ENCODE measurements at regions not wholly inside any gene's neighbourhood (a gene's known extent, or its start where the extent isn't known, plus 50 kb on each side); places are given as distances from the start of the nearest gene placed in this dataset.

- H4K20me1 ChIP-seq (ENCODE audit: control insufficient read depth, insufficient read depth, low read length, poor library complexity, severe bottlenecking): no peaks in the 10 kb centered on the region
- H3K9me3 ChIP-seq (ENCODE audit: control extremely low read depth in 1 of 3, control insufficient read depth in 2 of 3, insufficient read depth in 1 of 3, low read length in 2 of 3): no peaks in the 10 kb centered on the region
- Mint-ChIP-seq H3K27ac (no peak overlapping the region), H3K9me3 (ENCODE audit: insufficient read depth) (no peaks in the 10 kb centered on the region), H3K4me1 (no peaks in the 10 kb centered on the region), H3K27me3 (peaks cover 5% of the 10 kb centered on the region), H3K4me3 (no peak overlapping the region)
- no peak overlapping the region for H3K4me3 ChIP-seq (ENCODE audit: control extremely low read depth in 1 of 5, extremely low read depth in 1 of 5, insufficient read depth in 1 of 5, low read depth in 2 of 5, low read length in 4 of 5)
- ChIA-PET CTCF (no interaction called here), POLR2A (no interaction called here)
- no peaks in the 10 kb centered on the region for H3K36me3 ChIP-seq (replicated peaks in 1 of 2; ENCODE audit: control extremely low read depth in 1 of 2, control insufficient read depth in 1 of 2, extremely low read depth in 1 of 2, insufficient read depth in 2 of 2, low read length in 1 of 2)
- no peaks in the 10 kb centered on the region for H3K79me2 ChIP-seq (ENCODE audit: control insufficient read depth, insufficient read depth, low read length)
- H3K4me1 ChIP-seq (ENCODE audit: control insufficient read depth in 2 of 2, insufficient read depth in 2 of 2, low read length in 2 of 2): no peaks in the 10 kb centered on the region
- no peak overlapping the region for H3K9ac ChIP-seq (ENCODE audit: low read length)
- TF ChIP-seq, protein P1, sequence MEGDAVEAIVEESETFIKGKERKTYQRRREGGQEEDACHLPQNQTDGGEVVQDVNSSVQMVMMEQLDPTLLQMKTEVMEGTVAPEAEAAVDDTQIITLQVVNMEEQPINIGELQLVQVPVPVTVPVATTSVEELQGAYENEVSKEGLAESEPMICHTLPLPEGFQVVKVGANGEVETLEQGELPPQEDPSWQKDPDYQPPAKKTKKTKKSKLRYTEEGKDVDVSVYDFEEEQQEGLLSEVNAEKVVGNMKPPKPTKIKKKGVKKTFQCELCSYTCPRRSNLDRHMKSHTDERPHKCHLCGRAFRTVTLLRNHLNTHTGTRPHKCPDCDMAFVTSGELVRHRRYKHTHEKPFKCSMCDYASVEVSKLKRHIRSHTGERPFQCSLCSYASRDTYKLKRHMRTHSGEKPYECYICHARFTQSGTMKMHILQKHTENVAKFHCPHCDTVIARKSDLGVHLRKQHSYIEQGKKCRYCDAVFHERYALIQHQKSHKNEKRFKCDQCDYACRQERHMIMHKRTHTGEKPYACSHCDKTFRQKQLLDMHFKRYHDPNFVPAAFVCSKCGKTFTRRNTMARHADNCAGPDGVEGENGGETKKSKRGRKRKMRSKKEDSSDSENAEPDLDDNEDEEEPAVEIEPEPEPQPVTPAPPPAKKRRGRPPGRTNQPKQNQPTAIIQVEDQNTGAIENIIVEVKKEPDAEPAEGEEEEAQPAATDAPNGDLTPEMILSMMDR (IDR thresholded peaks at IDR 0.05): no peak
- TF ChIP-seq EZH2 (IDR thresholded peaks at IDR 0.05; ENCODE audit: borderline replicate concordance, insufficient read depth, low read depth, low read length, poor library complexity, severe bottlenecking): no peak
- peaks cover 0 to 5% (median 0%) of the 10 kb centered on the region in 4 experiments for H3K27me3 ChIP-seq (replicated peaks in 1 of 4; ENCODE audit: control extremely low read depth in 1 of 4, control insufficient read depth in 3 of 4, insufficient read depth in 4 of 4, low read length in 3 of 4)
- ATAC-seq (ENCODE audit: low read depth): no peak
- no peak for DNase-seq
- H3K4me2 ChIP-seq (replicated peaks; ENCODE audit: low read depth, low read length, poor library complexity, severe bottlenecking): no peak overlapping the region
- intact Hi-C loops (cut with micrococcal nuclease): no loop called here
- 88% methylated on average over 10 of the region's 12 CpGs for WGBS (ENCODE audit: insufficient coverage)
- no peak overlapping the region for H3K27ac ChIP-seq (ENCODE audit: low read length in 2 of 2)
- H2AFZ ChIP-seq (ENCODE audit: insufficient read depth, low read depth, low read length, poor library complexity, severe bottlenecking): no peak overlapping the region
These were observed 122.7 kb upstream of the TMEM72 start for GRCh38 chr10:44788147-44789129.

- no peak overlapping the region for H3K4me3 ChIP-seq (ENCODE audit: control extremely low read depth in 1 of 5, extremely low read depth in 1 of 5, insufficient read depth in 1 of 5, low read depth in 2 of 5, low read length in 4 of 5)
- no peak overlapping the region for H2AFZ ChIP-seq (ENCODE audit: insufficient read depth, low read depth, low read length, poor library complexity, severe bottlenecking)
- H3K4me1 ChIP-seq (ENCODE audit: control insufficient read depth in 2 of 2, insufficient read depth in 2 of 2, low read length in 2 of 2): no peaks in the 10 kb centered on the region
- H3K4me3 Mint-ChIP-seq: no peak overlapping the region
- ChIA-PET CTCF (no interaction called here), POLR2A (no interaction called here)
- H3K9ac ChIP-seq (ENCODE audit: low read length): no peak overlapping the region
- H3K27me3 ChIP-seq (replicated peaks in 1 of 4; ENCODE audit: control extremely low read depth in 1 of 4, control insufficient read depth in 3 of 4, insufficient read depth in 4 of 4, low read length in 3 of 4): no peaks in the 10 kb centered on the region
- H3K4me2 ChIP-seq (replicated peaks; ENCODE audit: low read depth, low read length, poor library complexity, severe bottlenecking): no peak overlapping the region
- intact Hi-C loops (cut with micrococcal nuclease): no loop called here
- no peak overlapping the region for H3K27ac Mint-ChIP-seq
- H3K36me3 ChIP-seq (replicated peaks in 1 of 2; ENCODE audit: control extremely low read depth in 1 of 2, control insufficient read depth in 1 of 2, extremely low read depth in 1 of 2, insufficient read depth in 2 of 2, low read length in 1 of 2): no peaks in the 10 kb centered on the region
- H3K27me3 Mint-ChIP-seq: peaks cover 11% of the 10 kb centered on the region
- 71% methylated on average over 1 of the region's 5 CpGs for WGBS (ENCODE audit: insufficient coverage)
- no peak overlapping the region for H3K27ac ChIP-seq (ENCODE audit: low read length in 2 of 2)
- no peak for DNase-seq
- no peaks in the 10 kb centered on the region for H3K79me2 ChIP-seq (ENCODE audit: control insufficient read depth, insufficient read depth, low read length)
- no peak for ATAC-seq (ENCODE audit: low read depth)
- H3K4me1 Mint-ChIP-seq: no peaks in the 10 kb centered on the region
- no peaks in the 10 kb centered on the region for H3K9me3 ChIP-seq (ENCODE audit: control extremely low read depth in 1 of 3, control insufficient read depth in 2 of 3, insufficient read depth in 1 of 3, low read length in 2 of 3)
- no peaks in the 10 kb centered on the region for H4K20me1 ChIP-seq (ENCODE audit: control insufficient read depth, insufficient read depth, low read length, poor library complexity, severe bottlenecking)
- TF ChIP-seq, protein P1 (IDR thresholded peaks at IDR 0.05): no peak
- TF ChIP-seq EZH2 (IDR thresholded peaks at IDR 0.05; ENCODE audit: borderline replicate concordance, insufficient read depth, low read depth, low read length, poor library complexity, severe bottlenecking): no peak
- H3K9me3 Mint-ChIP-seq (ENCODE audit: insufficient read depth): no peaks in the 10 kb centered on the region
These were observed 118.9 kb upstream of the TMEM72 start for GRCh38 chr10:44792119-44792775.

Data from B cell (primary cell).